ENCODE measurements at regions not wholly inside any gene's neighbourhood (a gene's known extent, or its start where the extent isn't known, plus 50 kb on each side); places are given as distances from the start of the nearest gene placed in this dataset.

GRCh38 chr6:91020744-91021143 lies 433.9 kb upstream of the MAP3K7 start:
- no peak overlapping the region for H3K4me3 ChIP-seq (ENCODE audit: low read depth, low read length)
- TF ChIP-seq CTCF (conservative IDR thresholded peaks at IDR 0.05; ENCODE audit: low read depth, low read length) = no peak
- no peak for DNase-seq (ENCODE audit: low read depth)

GRCh38 chr6:91018586-91018985 lies 431.7 kb upstream of the MAP3K7 start:
- no peak for TF ChIP-seq CTCF (conservative IDR thresholded peaks at IDR 0.05; ENCODE audit: low read depth, low read length)
- H3K4me3 ChIP-seq (ENCODE audit: low read depth, low read length) = no peak overlapping the region
- no peak for DNase-seq (ENCODE audit: low read depth)

- TF ChIP-seq CTCF (conservative IDR thresholded peaks at IDR 0.05; ENCODE audit: low read depth, low read length) = no peak
- no peak overlapping the region for H3K4me3 ChIP-seq (ENCODE audit: low read depth, low read length)
- DNase-seq (ENCODE audit: low read depth) = no peak
These were observed 426.6 kb upstream of the MAP3K7 start for GRCh38 chr6:91013511-91013910.

- TF ChIP-seq CTCF (conservative IDR thresholded peaks at IDR 0.05; ENCODE audit: low read depth, low read length) = no peak
- DNase-seq (ENCODE audit: low read depth) = no peak
- no peak overlapping the region for H3K4me3 ChIP-seq (ENCODE audit: low read depth, low read length)
These were observed 410.2 kb upstream of the MAP3K7 start for GRCh38 chr6:90997076-90997475.

GRCh38 chr6:90993770-90994169 lies 406.9 kb upstream of the MAP3K7 start:
- DNase-seq (ENCODE audit: low read depth) = no peak
- TF ChIP-seq CTCF (conservative IDR thresholded peaks at IDR 0.05; ENCODE audit: low read depth, low read length) = no peak
- H3K4me3 ChIP-seq (ENCODE audit: low read depth, low read length) = no peak overlapping the region

- no peak overlapping the region for H3K4me3 ChIP-seq (ENCODE audit: low read depth, low read length)
- DNase-seq (ENCODE audit: low read depth) = no peak
- TF ChIP-seq CTCF (conservative IDR thresholded peaks at IDR 0.05; ENCODE audit: low read depth, low read length) = no peak
These were observed 402.9 kb upstream of the MAP3K7 start for GRCh38 chr6:90989763-90990162.

GRCh38 chr6:90984066-90984465 lies 397.2 kb upstream of the MAP3K7 start:
- H3K4me3 ChIP-seq (ENCODE audit: low read depth, low read length) = no peak overlapping the region
- no peak for TF ChIP-seq CTCF (conservative IDR thresholded peaks at IDR 0.05; ENCODE audit: low read depth, low read length)
- no peak for DNase-seq (ENCODE audit: low read depth)

All from epithelial cell of proximal tubule (primary cell).